ENCODE measurements at regions not wholly inside any gene's neighbourhood (a gene's known extent, or its start where the extent isn't known, plus 50 kb on each side); places are given as distances from the start of the nearest gene placed in this dataset.

- Histone ChIP-seq H2BK15ac (ENCODE audit: low read length) (no peak overlapping the region), H3K9me3 (replicated peaks in 1 of 2; ENCODE audit: control insufficient read depth in 2 of 2, insufficient read depth in 1 of 2, low read depth in 1 of 2, low read length in 2 of 2) (peaks cover 0 to 10% of the 10 kb centered on the region in 2 donors), H3K14ac (ENCODE audit: low read length) (no peak overlapping the region), H3K27me3 (ENCODE audit: control insufficient read depth in 3 of 3, insufficient read depth in 3 of 3, low read depth in 1 of 3, low read length in 3 of 3) (no peaks in the 10 kb centered on the region), H2BK120ac (ENCODE audit: low read depth, low read length) (no peak overlapping the region), H2BK12ac (ENCODE audit: low read length) (no peak overlapping the region), H3K4me1 (ENCODE audit: control insufficient read depth in 2 of 2, insufficient read depth in 1 of 2, low read depth in 1 of 2, low read length in 2 of 2) (no peaks in the 10 kb centered on the region), H3K23ac (ENCODE audit: low read depth, low read length, poor library complexity) (no peak overlapping the region), H3K18ac (ENCODE audit: low read length) (no peak overlapping the region), H2AFZ (ENCODE audit: low read length) (no peak overlapping the region), H3K79me1 (ENCODE audit: low read depth, low read length) (no peaks in the 10 kb centered on the region), H2AK5ac (ENCODE audit: low read depth, low read length) (no peak overlapping the region), H3K27ac (replicated peaks; ENCODE audit: low read length) (no peak overlapping the region), H2BK5ac (ENCODE audit: low read length) (no peak overlapping the region), H3K9ac (ENCODE audit: low read depth, low read length, poor library complexity) (no peak overlapping the region), H3K4ac (ENCODE audit: low read length) (no peak overlapping the region), H3K4me2 (ENCODE audit: insufficient read depth, low read length, poor library complexity, severe bottlenecking) (no peak overlapping the region), H4K8ac (ENCODE audit: low read depth, low read length) (no peak overlapping the region), H4K91ac (ENCODE audit: low read depth, low read length, poor library complexity) (no peak overlapping the region), H3K4me3 (ENCODE audit: low read length in 2 of 2) (no peak overlapping the region), H3K36me3 (replicated peaks in 1 of 2; ENCODE audit: control insufficient read depth in 2 of 2, insufficient read depth in 2 of 2, low read length in 2 of 2) (no peaks in the 10 kb centered on the region)
- no peak for DNase-seq (ENCODE audit: low spot score)
These were observed 795.8 kb upstream of the SALL3 start for GRCh38 chr18:78183815-78184214.

- Histone ChIP-seq H3K9me3 (replicated peaks in 1 of 2; ENCODE audit: control insufficient read depth in 2 of 2, insufficient read depth in 1 of 2, low read depth in 1 of 2, low read length in 2 of 2) (no peaks in the 10 kb centered on the region), H2BK5ac (ENCODE audit: low read length) (no peak overlapping the region), H3K23ac (ENCODE audit: low read depth, low read length, poor library complexity) (no peak overlapping the region), H2BK120ac (ENCODE audit: low read depth, low read length) (no peak overlapping the region), H3K9ac (ENCODE audit: low read depth, low read length, poor library complexity) (no peak overlapping the region), H3K14ac (ENCODE audit: low read length) (no peak overlapping the region), H3K36me3 (replicated peaks in 1 of 2; ENCODE audit: control insufficient read depth in 2 of 2, insufficient read depth in 2 of 2, low read length in 2 of 2) (no peaks in the 10 kb centered on the region), H3K18ac (ENCODE audit: low read length) (no peak overlapping the region), H4K91ac (ENCODE audit: low read depth, low read length, poor library complexity) (no peak overlapping the region), H2AK5ac (ENCODE audit: low read depth, low read length) (no peak overlapping the region), H3K27me3 (ENCODE audit: control insufficient read depth in 3 of 3, insufficient read depth in 3 of 3, low read depth in 1 of 3, low read length in 3 of 3) (no peaks in the 10 kb centered on the region), H2BK15ac (ENCODE audit: low read length) (no peak overlapping the region), H3K4ac (ENCODE audit: low read length) (no peak overlapping the region), H3K4me2 (ENCODE audit: insufficient read depth, low read length, poor library complexity, severe bottlenecking) (no peak overlapping the region), H3K27ac (replicated peaks; ENCODE audit: low read length) (no peak overlapping the region), H3K4me1 (ENCODE audit: control insufficient read depth in 2 of 2, insufficient read depth in 1 of 2, low read depth in 1 of 2, low read length in 2 of 2) (peaks cover 0 to 15% of the 10 kb centered on the region in 2 donors), H2AFZ (ENCODE audit: low read length) (peak overlapping the region; percentile 51), H4K8ac (ENCODE audit: low read depth, low read length) (no peak overlapping the region), H3K4me3 (ENCODE audit: low read length in 2 of 2) (no peak overlapping the region), H2BK12ac (ENCODE audit: low read length) (no peak overlapping the region), H3K79me1 (ENCODE audit: low read depth, low read length) (no peaks in the 10 kb centered on the region)
- whole genome bisulfite sequencing, 2 donors (ENCODE audit: extremely low coverage in 2 of 2, insufficient read length in 2 of 2, insufficient replicate concordance in 1 of 2): no CpG with 5 or more reads among the region's 4 CpGs
- no peak for DNase-seq (ENCODE audit: low spot score)
These were observed 788.3 kb upstream of the SALL3 start for GRCh38 chr18:78191276-78191675.

- Histone ChIP-seq H2BK12ac (ENCODE audit: low read length) (no peak overlapping the region), H2BK5ac (ENCODE audit: low read length) (no peak overlapping the region), H3K23ac (ENCODE audit: low read depth, low read length, poor library complexity) (no peak overlapping the region), H3K79me1 (ENCODE audit: low read depth, low read length) (no peaks in the 10 kb centered on the region), H3K9ac (ENCODE audit: low read depth, low read length, poor library complexity) (no peak overlapping the region), H3K4me2 (ENCODE audit: insufficient read depth, low read length, poor library complexity, severe bottlenecking) (no peak overlapping the region), H3K4me3 (ENCODE audit: low read length in 2 of 2) (no peak overlapping the region), H3K36me3 (replicated peaks in 1 of 2; ENCODE audit: control insufficient read depth in 2 of 2, insufficient read depth in 2 of 2, low read length in 2 of 2) (no peaks in the 10 kb centered on the region), H3K27ac (replicated peaks; ENCODE audit: low read length) (no peak overlapping the region), H3K4me1 (ENCODE audit: control insufficient read depth in 2 of 2, insufficient read depth in 1 of 2, low read depth in 1 of 2, low read length in 2 of 2) (peaks cover 0 to 17% of the 10 kb centered on the region in 2 donors), H4K8ac (ENCODE audit: low read depth, low read length) (no peak overlapping the region), H2AFZ (ENCODE audit: low read length) (no peak overlapping the region), H3K18ac (ENCODE audit: low read length) (no peak overlapping the region), H3K4ac (ENCODE audit: low read length) (no peak overlapping the region), H3K27me3 (ENCODE audit: control insufficient read depth in 3 of 3, insufficient read depth in 3 of 3, low read depth in 1 of 3, low read length in 3 of 3) (no peaks in the 10 kb centered on the region), H2AK5ac (ENCODE audit: low read depth, low read length) (no peak overlapping the region), H4K91ac (ENCODE audit: low read depth, low read length, poor library complexity) (no peak overlapping the region), H3K9me3 (replicated peaks in 1 of 2; ENCODE audit: control insufficient read depth in 2 of 2, insufficient read depth in 1 of 2, low read depth in 1 of 2, low read length in 2 of 2) (no peaks in the 10 kb centered on the region), H2BK120ac (ENCODE audit: low read depth, low read length) (no peak overlapping the region), H3K14ac (ENCODE audit: low read length) (no peak overlapping the region), H2BK15ac (ENCODE audit: low read length) (no peak overlapping the region)
- no peak for DNase-seq (ENCODE audit: low spot score)
- WGBS, 2 donors (ENCODE audit: extremely low coverage in 2 of 2, insufficient read length in 2 of 2, insufficient replicate concordance in 1 of 2): no CpG with 5 or more reads among the region's 1 CpG
These were observed 787.6 kb upstream of the SALL3 start for GRCh38 chr18:78192054-78192453.

- Histone ChIP-seq H3K27ac (replicated peaks; ENCODE audit: low read length) (no peak overlapping the region), H3K9me3 (replicated peaks in 1 of 2; ENCODE audit: control insufficient read depth in 2 of 2, insufficient read depth in 1 of 2, low read depth in 1 of 2, low read length in 2 of 2) (peaks cover 0 to 3% of the 10 kb centered on the region in 2 donors), H3K4ac (ENCODE audit: low read length) (no peak overlapping the region), H4K8ac (ENCODE audit: low read depth, low read length) (no peak overlapping the region), H3K4me1 (ENCODE audit: control insufficient read depth in 2 of 2, insufficient read depth in 1 of 2, low read depth in 1 of 2, low read length in 2 of 2) (peaks cover 0 to 30% of the 10 kb centered on the region in 2 donors), H3K14ac (ENCODE audit: low read length) (no peak overlapping the region), H3K9ac (ENCODE audit: low read depth, low read length, poor library complexity) (no peak overlapping the region), H3K79me1 (ENCODE audit: low read depth, low read length) (no peaks in the 10 kb centered on the region), H2AK5ac (ENCODE audit: low read depth, low read length) (no peak overlapping the region), H3K23ac (ENCODE audit: low read depth, low read length, poor library complexity) (no peak overlapping the region), H3K27me3 (ENCODE audit: control insufficient read depth in 3 of 3, insufficient read depth in 3 of 3, low read depth in 1 of 3, low read length in 3 of 3) (no peaks in the 10 kb centered on the region), H3K36me3 (replicated peaks in 1 of 2; ENCODE audit: control insufficient read depth in 2 of 2, insufficient read depth in 2 of 2, low read length in 2 of 2) (no peaks in the 10 kb centered on the region), H3K4me3 (ENCODE audit: low read length in 2 of 2) (no peak overlapping the region), H2BK5ac (ENCODE audit: low read length) (no peak overlapping the region), H2BK15ac (ENCODE audit: low read length) (no peak overlapping the region), H4K91ac (ENCODE audit: low read depth, low read length, poor library complexity) (no peak overlapping the region), H2BK12ac (ENCODE audit: low read length) (no peak overlapping the region), H2BK120ac (ENCODE audit: low read depth, low read length) (no peak overlapping the region), H3K4me2 (ENCODE audit: insufficient read depth, low read length, poor library complexity, severe bottlenecking) (no peak overlapping the region), H3K18ac (ENCODE audit: low read length) (no peak overlapping the region), H2AFZ (ENCODE audit: low read length) (no peak overlapping the region)
- no peak for DNase-seq (ENCODE audit: low spot score)
- WGBS, 2 donors (ENCODE audit: extremely low coverage in 2 of 2, insufficient read length in 2 of 2, insufficient replicate concordance in 1 of 2): no CpG with 5 or more reads among the region's 2 CpGs
These were observed 783.3 kb upstream of the SALL3 start for GRCh38 chr18:78196280-78196679.

Data from neuronal stem cell (in vitro differentiated cells).